GM12878 (cell line): ENCODE measurements at regions not wholly inside any gene's neighbourhood (a gene's known extent, or its start where the extent isn't known, plus 50 kb on each side); places are given as distances from the start of the nearest gene placed in this dataset.

ENCODE experiments used
- ATAC-seq: fragments of 200-7000 bp; cut with Tn5 transposase; 3 replicates; pipeline ENCODE4 v1.9.1; 2020; ENCODE audit warnings: mild to moderate bottlenecking, moderate library complexity
- BruUV-seq: library from RNA; stranded (reverse); fragments of 400-500 nt; replicated peaks from 2 replicates; lab custom pipeline; 2021; lab: Mats Ljungman, UMichigan
- CTCF ChIA-PET: fragments of 300-600 bp; sonication (Branson Sonifier 250); formaldehyde crosslinking; extraction: SDS; loops from one replicate; lab custom pipeline; 2021; ENCODE audit warnings: inconsistent platforms; lab: Yijun Ruan, JAX
- POLR2A ChIA-PET: fragments of 350-600 bp; formaldehyde crosslinking; extraction: SDS; loops from one replicate; lab custom pipeline; 2021; ENCODE audit warnings: inconsistent platforms; lab: Charles Lee
- RAD21 ChIA-PET: fragments of 300-600 bp; sonication (Branson Sonifier 250); formaldehyde crosslinking; loops from one replicate; lab custom pipeline; 2023; ENCODE audit warnings: antibody characterized with exemption; ENCODE audit not compliant: unreplicated experiment; lab: Charles Lee
- SMC1A ChIA-PET: fragments of 300-600 bp; sonication (Branson Sonifier 250); formaldehyde crosslinking; loops from one replicate; lab custom pipeline; 2023; ENCODE audit not compliant: unreplicated experiment, uncharacterized antibody; lab: Charles Lee
- DNase-seq: peaks from one replicate; pipeline ENCODE4 v3.0.0-alpha.2; 2011; ENCODE audit warnings: low read depth, low spot score
- FAIRE-seq: peaks from 3 replicates; lab custom pipeline; 2011; peaks lifted over from hg19 to GRCh38; lab: Jason Lieb, UNC
- H2AFZ ChIP-seq: 2 replicates; pipeline ENCODE4 v1.6.0; 2011; ENCODE audit warnings: low read depth, low read length, control low read depth; ENCODE audit not compliant: control insufficient read depth
- H3K27ac ChIP-seq: 2 replicates; pipeline ENCODE4 v1.5.1; 2011; ENCODE audit warnings: control low read depth; ENCODE audit not compliant: control insufficient read depth, insufficient read depth
- H3K27me3 ChIP-seq, 2 experiments: replicated peaks in 1 of 2; 2 replicates each; pipeline versions ENCODE4 v1.6.0 to v1.6.1; 2011; ENCODE audit warnings: low read length in 1 of 2; ENCODE audit not compliant: control insufficient read depth in 2 of 2, insufficient read depth in 2 of 2
- H3K36me3 ChIP-seq, 2 experiments: 2 replicates each; pipeline ENCODE4 v1.5.1; 2011; ENCODE audit warnings: low read length in 1 of 2; ENCODE audit not compliant: control insufficient read depth in 2 of 2, insufficient read depth in 2 of 2
- H3K4me1 ChIP-seq: 2 replicates; pipeline ENCODE4 v1.6.1; 2011; ENCODE audit warnings: mild to moderate bottlenecking, low read length, moderate library complexity, mixed read lengths; ENCODE audit not compliant: control insufficient read depth, insufficient read depth
- H3K4me2 ChIP-seq: 2 replicates; pipeline ENCODE4 v1.6.0; 2011; ENCODE audit warnings: control low read depth; ENCODE audit not compliant: control insufficient read depth, insufficient read depth
- H3K4me3 ChIP-seq: fragments of 200-600 bp; sonication (generic); 2 replicates; pipeline ENCODE4 v1.5.1; 2016
- H3K79me2 ChIP-seq: 2 replicates; pipeline ENCODE4 v1.6.0; 2011; ENCODE audit warnings: low read length; ENCODE audit not compliant: control insufficient read depth, insufficient read depth
- H3K9ac ChIP-seq: 2 replicates; pipeline ENCODE4 v1.8.0; 2011; ENCODE audit warnings: low read length, control low read depth, mixed read lengths; ENCODE audit not compliant: control insufficient read depth, insufficient read depth
- H3K9me3 ChIP-seq: replicated peaks from 3 replicates; pipeline ENCODE4 v1.5.1; 2011; ENCODE audit warnings: mild to moderate bottlenecking, low read length; ENCODE audit not compliant: control insufficient read depth, insufficient read depth
- H4K20me1 ChIP-seq: 2 replicates; pipeline ENCODE4 v1.6.0; 2011; ENCODE audit not compliant: control insufficient read depth, insufficient read depth
- CHD2 ChIP-seq: IDR thresholded peaks from 2 replicates; pipeline ENCODE4 v1.6.1; 2011; ENCODE audit warnings: low read depth, low read length, improper control_type of control experiment, borderline replicate concordance
- RFX5 ChIP-seq: IDR thresholded peaks from 2 replicates; pipeline ENCODE4 v1.6.1; 2011; ENCODE audit warnings: low read depth, low read length, improper control_type of control experiment
- SPI1 ChIP-seq: IDR thresholded peaks from 2 replicates; pipeline ENCODE4 v1.6.1; 2011; ENCODE audit warnings: low read depth, mild to moderate bottlenecking, low read length, moderate library complexity, borderline replicate concordance; ENCODE audit not compliant: insufficient read depth
- SREBF1 ChIP-seq: IDR thresholded peaks from 2 replicates; pipeline ENCODE4 v1.6.1; 2012; ENCODE audit warnings: mild to moderate bottlenecking, low read length
- SRF ChIP-seq, 2 experiments: IDR thresholded peaks; 2 replicates each; pipeline ENCODE4 v1.6.1; 2011; ENCODE audit warnings: low read depth in 2 of 2, low read length in 2 of 2, mild to moderate bottlenecking in 1 of 2, moderate library complexity in 1 of 2
- TBL1XR1 ChIP-seq: IDR thresholded peaks from 2 replicates; pipeline ENCODE4 v1.6.1; 2012; ENCODE audit warnings: low read depth, low read length, improper control_type of control experiment
- YBX1 ChIP-seq: fragments of 450-650 bp; IDR thresholded peaks from 2 replicates; pipeline ENCODE4 v1.6.1; 2016; ENCODE audit warnings: antibody characterized with exemption
- WGBS: methylation state at CpG from one replicate; pipeline ENCODE4 v1.1.6; 2016; ENCODE audit warnings: low lambda C conversion rate; ENCODE audit not compliant: insufficient replicate concordance, insufficient coverage; ENCODE audit errors: missing lambda C conversion rate; 5-methylcytosine and 5-hydroxymethylcytosine counted together
- in situ Hi-C: fragments of 300-500 bp; cut with MboI; formaldehyde crosslinking; loops from 9 replicates; pipeline ENCODE4 v1.14.3; 2018; ENCODE audit warnings: mixed read lengths
- intact Hi-C: fragments of 100-400 bp; cut with micrococcal nuclease; formaldehyde crosslinking; loops from one replicate; pipeline ENCODE4 v1.14.2; 2022; ENCODE audit not compliant: unreplicated experiment
- TF ChIP-seq, protein P1 (sequence below): fragments of 450-650 bp; IDR thresholded peaks from 2 replicates; pipeline ENCODE4 v1.6.1; 2017; ENCODE audit warnings: borderline replicate concordance
- TF ChIP-seq, protein P2 (sequence below): fragments of 450-650 bp; IDR thresholded peaks from 2 replicates; pipeline ENCODE4 v1.6.1; 2017; ENCODE audit warnings: mild to moderate bottlenecking, low read depth, inconsistent platforms; ENCODE audit not compliant: poor library complexity, severe bottlenecking
- TF ChIP-seq, protein P3 (sequence below): fragments of 450-650 bp; IDR thresholded peaks from 2 replicates; pipeline ENCODE4 v1.6.1; 2017; ENCODE audit warnings: mild to moderate bottlenecking, moderate library complexity

DNA sequence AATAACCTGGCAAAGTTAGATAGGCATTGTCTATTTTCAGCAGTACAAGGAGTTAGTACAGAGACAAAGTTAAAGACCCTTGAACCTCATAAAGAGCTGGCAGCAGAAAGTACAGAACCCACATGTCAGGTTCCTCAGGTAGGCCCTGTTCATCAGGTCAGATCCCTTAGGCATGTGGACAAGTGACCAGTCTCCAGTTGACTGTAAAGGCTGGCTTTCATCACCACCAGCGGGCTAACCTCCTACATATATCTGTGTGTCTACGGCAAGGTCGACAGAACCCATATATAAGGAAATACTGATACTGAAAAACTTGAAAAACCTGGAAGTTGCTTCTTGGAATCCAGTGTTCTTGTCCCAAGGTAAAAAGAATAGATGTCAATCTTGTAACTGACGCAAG is 223.1 kb upstream of the SGK1 start:
- no peaks in the 10 kb centered on the region for H3K9me3 ChIP-seq
- H3K79me2 ChIP-seq = no peaks in the 10 kb centered on the region
- DNase-seq = no peak
- in situ Hi-C loops = no loop called here
- intact Hi-C loops = no loop called here
- BruUV-seq = no TSS peak
- H3K4me3 ChIP-seq = no peak overlapping the region
- no peaks in the 10 kb centered on the region for H4K20me1 ChIP-seq
- no peak overlapping the region for H2AFZ ChIP-seq
- H3K9ac ChIP-seq = no peak overlapping the region
- ChIA-PET POLR2A (no interaction called here), SMC1A (no interaction called here), RAD21 (no interaction called here), CTCF (no interaction called here)
- H3K4me2 ChIP-seq = no peak overlapping the region
- FAIRE-seq = no peak
- no peak overlapping the region for H3K27ac ChIP-seq
- WGBS = 86% methylated on average over 4 of the region's 4 CpGs
- peaks cover 0 to 2% of the 10 kb centered on the region in 2 experiments; a peak in 2 of 4 replicates for H3K27me3 ChIP-seq
- H3K36me3 ChIP-seq = no peaks in the 10 kb centered on the region
- TF ChIP-seq, protein P1, sequence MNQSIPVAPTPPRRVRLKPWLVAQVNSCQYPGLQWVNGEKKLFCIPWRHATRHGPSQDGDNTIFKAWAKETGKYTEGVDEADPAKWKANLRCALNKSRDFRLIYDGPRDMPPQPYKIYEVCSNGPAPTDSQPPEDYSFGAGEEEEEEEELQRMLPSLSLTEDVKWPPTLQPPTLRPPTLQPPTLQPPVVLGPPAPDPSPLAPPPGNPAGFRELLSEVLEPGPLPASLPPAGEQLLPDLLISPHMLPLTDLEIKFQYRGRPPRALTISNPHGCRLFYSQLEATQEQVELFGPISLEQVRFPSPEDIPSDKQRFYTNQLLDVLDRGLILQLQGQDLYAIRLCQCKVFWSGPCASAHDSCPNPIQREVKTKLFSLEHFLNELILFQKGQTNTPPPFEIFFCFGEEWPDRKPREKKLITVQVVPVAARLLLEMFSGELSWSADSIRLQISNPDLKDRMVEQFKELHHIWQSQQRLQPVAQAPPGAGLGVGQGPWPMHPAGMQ = no peak
- TF ChIP-seq SPI1 = no peak
- TF ChIP-seq, protein P2, sequence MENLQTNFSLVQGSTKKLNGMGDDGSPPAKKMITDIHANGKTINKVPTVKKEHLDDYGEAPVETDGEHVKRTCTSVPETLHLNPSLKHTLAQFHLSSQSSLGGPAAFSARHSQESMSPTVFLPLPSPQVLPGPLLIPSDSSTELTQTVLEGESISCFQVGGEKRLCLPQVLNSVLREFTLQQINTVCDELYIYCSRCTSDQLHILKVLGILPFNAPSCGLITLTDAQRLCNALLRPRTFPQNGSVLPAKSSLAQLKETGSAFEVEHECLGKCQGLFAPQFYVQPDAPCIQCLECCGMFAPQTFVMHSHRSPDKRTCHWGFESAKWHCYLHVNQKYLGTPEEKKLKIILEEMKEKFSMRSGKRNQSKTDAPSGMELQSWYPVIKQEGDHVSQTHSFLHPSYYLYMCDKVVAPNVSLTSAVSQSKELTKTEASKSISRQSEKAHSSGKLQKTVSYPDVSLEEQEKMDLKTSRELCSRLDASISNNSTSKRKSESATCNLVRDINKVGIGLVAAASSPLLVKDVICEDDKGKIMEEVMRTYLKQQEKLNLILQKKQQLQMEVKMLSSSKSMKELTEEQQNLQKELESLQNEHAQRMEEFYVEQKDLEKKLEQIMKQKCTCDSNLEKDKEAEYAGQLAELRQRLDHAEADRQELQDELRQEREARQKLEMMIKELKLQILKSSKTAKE = no peak
- TF ChIP-seq SRF (IDR thresholded peaks at IDR 0.05; ENCODE audit: low read depth in 2 of 2, low read length in 2 of 2) = no peak
- no peak for TF ChIP-seq YBX1
- TF ChIP-seq RFX5 = no peak
- no peak for TF ChIP-seq SREBF1
- TF ChIP-seq CHD2 = no peak
- TF ChIP-seq, protein P3, sequence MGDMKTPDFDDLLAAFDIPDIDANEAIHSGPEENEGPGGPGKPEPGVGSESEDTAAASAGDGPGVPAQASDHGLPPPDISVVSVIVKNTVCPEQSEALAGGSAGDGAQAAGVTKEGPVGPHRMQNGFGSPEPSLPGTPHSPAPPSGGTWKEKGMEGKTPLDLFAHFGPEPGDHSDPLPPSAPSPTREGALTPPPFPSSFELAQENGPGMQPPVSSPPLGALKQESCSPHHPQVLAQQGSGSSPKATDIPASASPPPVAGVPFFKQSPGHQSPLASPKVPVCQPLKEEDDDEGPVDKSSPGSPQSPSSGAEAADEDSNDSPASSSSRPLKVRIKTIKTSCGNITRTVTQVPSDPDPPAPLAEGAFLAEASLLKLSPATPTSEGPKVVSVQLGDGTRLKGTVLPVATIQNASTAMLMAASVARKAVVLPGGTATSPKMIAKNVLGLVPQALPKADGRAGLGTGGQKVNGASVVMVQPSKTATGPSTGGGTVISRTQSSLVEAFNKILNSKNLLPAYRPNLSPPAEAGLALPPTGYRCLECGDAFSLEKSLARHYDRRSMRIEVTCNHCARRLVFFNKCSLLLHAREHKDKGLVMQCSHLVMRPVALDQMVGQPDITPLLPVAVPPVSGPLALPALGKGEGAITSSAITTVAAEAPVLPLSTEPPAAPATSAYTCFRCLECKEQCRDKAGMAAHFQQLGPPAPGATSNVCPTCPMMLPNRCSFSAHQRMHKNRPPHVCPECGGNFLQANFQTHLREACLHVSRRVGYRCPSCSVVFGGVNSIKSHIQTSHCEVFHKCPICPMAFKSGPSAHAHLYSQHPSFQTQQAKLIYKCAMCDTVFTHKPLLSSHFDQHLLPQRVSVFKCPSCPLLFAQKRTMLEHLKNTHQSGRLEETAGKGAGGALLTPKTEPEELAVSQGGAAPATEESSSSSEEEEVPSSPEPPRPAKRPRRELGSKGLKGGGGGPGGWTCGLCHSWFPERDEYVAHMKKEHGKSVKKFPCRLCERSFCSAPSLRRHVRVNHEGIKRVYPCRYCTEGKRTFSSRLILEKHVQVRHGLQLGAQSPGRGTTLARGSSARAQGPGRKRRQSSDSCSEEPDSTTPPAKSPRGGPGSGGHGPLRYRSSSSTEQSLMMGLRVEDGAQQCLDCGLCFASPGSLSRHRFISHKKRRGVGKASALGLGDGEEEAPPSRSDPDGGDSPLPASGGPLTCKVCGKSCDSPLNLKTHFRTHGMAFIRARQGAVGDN = no peak
- no peak for TF ChIP-seq TBL1XR1
- no peak for ATAC-seq
- no peaks in the 10 kb centered on the region for H3K4me1 ChIP-seq
